Right renal cortex interstitium (tissue), 3 donors: ENCODE measurements at regions not wholly inside any gene's neighbourhood (a gene's known extent, or its start where the extent isn't known, plus 50 kb on each side); places are given as distances from the start of the nearest gene placed in this dataset.
"Not testable (repeated sequence)": the region's sequence is repeated elsewhere in the genome, so short reads cannot be mapped to it uniquely, and the experiment has no call there.

ENCODE experiments used
- DNase-seq, 3 donors: peaks; one replicate each; pipeline ENCODE4 v3.0.0-alpha.2; 2013; ENCODE audit warnings: low read depth in 3 of 3, low spot score in 2 of 3

DNA sequence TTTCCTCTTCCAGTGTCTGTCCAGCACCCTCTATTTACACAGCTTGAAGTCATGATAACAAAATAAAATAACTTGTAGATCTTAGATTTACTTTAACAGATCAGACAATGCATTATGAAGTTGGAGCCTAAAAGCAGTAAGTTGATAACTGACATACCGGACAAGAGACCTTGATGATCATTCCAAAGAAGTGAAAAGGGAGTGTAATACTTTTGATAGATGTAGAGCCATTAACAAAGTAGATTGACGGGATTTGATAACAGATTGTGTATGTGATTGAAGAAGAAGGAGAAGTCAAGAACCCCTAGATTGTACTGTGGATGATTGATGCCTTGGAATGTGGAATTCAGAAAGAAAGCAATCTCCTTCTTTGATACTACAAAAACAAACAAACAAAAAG, 403.8 kb upstream of the MGAT4C start:
- DNase-seq: no peak

DNA sequence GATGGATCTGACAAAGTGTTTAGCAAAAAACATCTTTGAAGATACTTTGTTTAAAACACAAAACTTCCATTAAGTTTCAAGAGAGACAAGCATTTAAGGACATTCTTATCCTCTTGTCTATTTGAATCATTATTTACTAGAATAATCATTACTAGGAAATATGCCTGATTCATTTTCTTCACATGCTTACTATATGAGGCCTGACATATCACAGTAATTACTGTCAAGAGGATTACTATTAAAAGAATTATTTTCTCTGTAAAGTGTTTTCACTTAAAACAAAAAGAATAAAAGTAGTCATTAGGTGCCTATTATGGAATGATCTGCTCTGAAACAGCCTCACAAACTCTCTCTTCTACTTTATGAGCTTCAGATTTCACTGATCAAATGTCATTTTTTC, 402.1 kb upstream of the MGAT4C start:
- no peak for DNase-seq

- DNase-seq: no peak
Observed at GRCh38 chr12:86647800-86648199, 391.6 kb upstream of the MGAT4C start.

DNA sequence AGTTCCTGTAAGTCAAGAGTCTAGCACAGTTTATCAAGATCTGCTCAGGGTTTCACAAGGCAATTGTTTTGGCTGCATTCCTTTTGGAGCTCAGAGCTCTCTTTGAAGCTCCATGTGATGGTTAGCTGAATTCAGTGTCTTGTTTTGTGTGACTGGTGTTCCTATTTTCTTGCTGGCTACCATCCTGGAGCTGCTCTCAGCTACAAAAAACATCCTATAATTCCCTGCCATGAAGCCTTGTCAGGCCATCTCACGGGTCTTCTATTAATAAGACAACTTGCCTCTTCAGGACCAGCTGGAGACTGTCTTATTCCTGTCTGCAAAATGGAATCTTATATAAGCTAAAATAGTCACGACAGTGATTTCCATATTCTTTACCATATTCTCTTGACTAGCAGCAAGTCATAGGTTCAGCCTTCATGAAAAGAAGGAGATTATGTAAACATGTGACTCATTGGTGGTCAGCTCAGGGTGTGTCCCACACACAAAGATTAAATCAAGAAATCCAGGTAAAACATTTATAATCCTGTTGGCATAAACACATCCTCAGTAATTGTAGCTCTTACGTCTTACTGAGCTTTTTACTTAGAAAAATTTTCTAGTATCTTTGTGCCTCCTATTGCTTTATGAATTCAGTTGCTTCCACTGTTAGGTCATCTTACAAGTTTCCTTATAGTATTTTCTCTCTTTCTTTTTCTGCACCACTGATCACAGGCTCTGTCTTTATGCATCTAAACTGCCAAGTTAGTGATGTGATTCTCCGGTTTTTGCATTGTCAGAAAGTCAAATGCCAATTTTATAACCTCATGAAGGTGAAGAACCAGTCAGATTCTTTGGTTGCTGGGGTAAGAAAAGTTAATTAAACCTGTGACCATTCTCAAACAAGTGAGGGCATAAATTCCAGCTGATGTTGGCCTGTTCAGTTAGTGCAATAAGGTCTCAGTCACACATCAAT, 378.5 kb upstream of the MGAT4C start:
- DNase-seq: no peak

- no peak for DNase-seq
Observed at GRCh38 chr12:86627001-86627400, 370.8 kb upstream of the MGAT4C start.

GRCh38 chr12:86623267-86623666, 367.1 kb upstream of the MGAT4C start:
- DNase-seq: no peak

- DNase-seq: no peak
Observed at GRCh38 chr12:86621957-86622356, 365.8 kb upstream of the MGAT4C start.

DNA sequence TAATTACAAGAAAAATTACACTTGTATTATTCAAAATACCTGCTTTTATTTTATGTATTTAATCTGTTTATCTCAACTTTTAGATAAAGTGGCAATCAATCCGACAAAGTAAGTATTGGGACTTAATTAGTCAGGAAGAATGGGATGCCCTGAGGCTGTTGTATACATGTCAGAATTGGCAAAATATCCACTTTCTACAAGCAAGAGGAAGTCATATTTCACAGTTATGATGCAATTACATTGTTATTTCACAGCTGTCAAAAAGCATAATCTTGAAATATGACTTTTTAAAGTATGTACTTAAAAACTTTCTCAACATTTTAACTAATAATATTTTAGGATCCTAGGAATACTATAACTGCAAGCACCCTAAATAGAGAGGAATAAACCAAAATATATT, 357.1 kb upstream of the MGAT4C start:
- peak in 1 of 3 donors; percentile 7 for DNase-seq

- no peak for DNase-seq
Observed at GRCh38 chr12:86608638-86609037, 352.4 kb upstream of the MGAT4C start.

GRCh38 chr12:86601550-86602308, 345.5 kb upstream of the MGAT4C start:
- DNase-seq: no peak

DNA sequence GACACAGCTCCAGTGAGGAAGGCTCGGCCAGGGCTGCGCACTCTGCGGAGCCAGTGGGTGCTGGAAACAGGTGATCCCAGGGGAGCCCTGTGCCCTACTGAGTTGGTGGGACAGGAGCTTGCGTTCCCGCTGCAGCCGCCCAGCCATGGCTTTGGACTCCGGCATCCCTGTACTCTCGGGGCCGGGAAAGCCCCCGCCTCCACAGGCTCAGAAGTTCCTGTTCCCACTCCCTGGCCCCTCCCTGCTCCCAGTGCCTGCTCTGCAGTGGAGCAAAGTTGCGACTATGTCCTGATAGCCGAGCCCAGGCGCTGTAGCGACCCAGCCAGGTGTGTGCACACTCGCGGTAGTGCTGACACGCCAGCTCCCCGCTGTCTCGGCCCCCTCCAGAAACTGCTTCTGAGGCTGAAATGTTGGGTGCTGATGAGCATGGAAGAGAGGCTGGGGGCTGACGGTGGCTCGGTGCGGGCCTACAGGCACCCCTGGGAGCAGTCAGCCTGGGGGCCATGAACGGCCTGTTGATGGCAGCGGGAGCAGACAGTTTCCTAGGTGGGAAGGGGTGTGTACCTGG, 344.6 kb upstream of the MGAT4C start:
- no peak for DNase-seq

- no peak for DNase-seq
Observed at GRCh38 chr12:86597431-86597830, 341.2 kb upstream of the MGAT4C start.

DNA sequence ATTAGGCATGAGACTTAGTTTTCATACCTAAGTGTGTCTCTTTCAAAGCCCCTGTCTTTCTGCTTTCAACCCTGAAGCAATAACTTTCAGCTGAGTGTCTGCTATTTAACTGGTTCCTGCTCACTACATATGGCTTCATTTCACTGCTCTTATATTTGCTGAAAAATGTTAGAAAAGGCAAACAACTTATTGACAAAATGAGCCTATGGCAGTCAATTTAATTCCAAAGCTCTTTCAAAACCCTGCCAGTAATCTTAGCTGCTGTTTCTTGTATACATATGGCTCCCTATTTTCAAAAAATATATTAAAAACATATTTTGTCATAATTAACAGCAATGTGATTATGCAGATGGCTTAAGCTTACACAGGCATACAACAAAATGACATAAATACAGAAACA, 334.1 kb upstream of the MGAT4C start:
- no peak for DNase-seq

- no peak for DNase-seq
Observed at GRCh38 chr12:86574143-86574542, 318.0 kb upstream of the MGAT4C start.

GRCh38 chr12:86572455-86572854, 316.3 kb upstream of the MGAT4C start:
- DNase-seq: no peak

GRCh38 chr12:86565038-86565437, 308.8 kb upstream of the MGAT4C start:
- no peak for DNase-seq

GRCh38 chr12:86555491-86555890, 299.3 kb upstream of the MGAT4C start:
- not testable (repeated sequence) for DNase-seq

- no peak for DNase-seq
Observed at GRCh38 chr12:86551146-86551571, 295.0 kb upstream of the MGAT4C start.

GRCh38 chr12:86550218-86551145, 294.3 kb upstream of the MGAT4C start:
- no peak for DNase-seq

DNA sequence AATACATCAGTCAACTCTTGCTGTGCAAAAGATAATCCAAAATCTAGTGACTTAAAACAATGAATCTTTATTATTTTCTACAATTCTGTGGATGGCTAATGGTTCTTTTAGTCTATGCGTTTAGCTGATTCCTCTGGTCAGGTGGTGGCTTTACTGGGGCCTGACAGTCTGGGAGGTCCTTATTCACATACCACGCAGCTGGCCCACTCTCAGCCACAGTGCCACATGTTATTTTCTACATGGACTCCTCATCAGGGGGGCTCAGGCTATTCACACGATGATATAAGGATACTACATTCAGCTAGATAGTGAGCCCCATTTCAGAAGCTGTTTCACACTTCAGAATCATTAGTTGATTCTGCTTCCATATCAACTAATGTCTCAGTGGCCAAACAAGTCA, 287.5 kb upstream of the MGAT4C start:
- no peak for DNase-seq
